ENCODE measurements at regions not wholly inside any gene's neighbourhood (a gene's known extent, or its start where the extent isn't known, plus 50 kb on each side); places are given as distances from the start of the nearest gene placed in this dataset.

GRCh38 chr12:78622529-78623195 lies 241.9 kb upstream of the SYT1 start:
- TF ChIP-seq GATA3 (IDR thresholded peaks at IDR 0.05; ENCODE audit: low read depth, low read length) (no peak), GATA2 (IDR thresholded peaks at IDR 0.05; ENCODE audit: low read depth, low read length) (no peak)
